ENCODE measurements at regions not wholly inside any gene's neighbourhood (a gene's known extent, or its start where the extent isn't known, plus 50 kb on each side); places are given as distances from the start of the nearest gene placed in this dataset.

- TF ChIP-seq GATA2 (IDR thresholded peaks at IDR 0.05; ENCODE audit: low read depth, low read length) (no peak), GATA3 (IDR thresholded peaks at IDR 0.05; ENCODE audit: low read depth, low read length) (no peak)
These were observed 1030.5 kb upstream of the CELF2 start for GRCh38 chr10:9987197-9987596.

All from SH-SY5Y (cell line).